ENCODE measurements at regions not wholly inside any gene's neighbourhood (a gene's known extent, or its start where the extent isn't known, plus 50 kb on each side); places are given as distances from the start of the nearest gene placed in this dataset.

DNA sequence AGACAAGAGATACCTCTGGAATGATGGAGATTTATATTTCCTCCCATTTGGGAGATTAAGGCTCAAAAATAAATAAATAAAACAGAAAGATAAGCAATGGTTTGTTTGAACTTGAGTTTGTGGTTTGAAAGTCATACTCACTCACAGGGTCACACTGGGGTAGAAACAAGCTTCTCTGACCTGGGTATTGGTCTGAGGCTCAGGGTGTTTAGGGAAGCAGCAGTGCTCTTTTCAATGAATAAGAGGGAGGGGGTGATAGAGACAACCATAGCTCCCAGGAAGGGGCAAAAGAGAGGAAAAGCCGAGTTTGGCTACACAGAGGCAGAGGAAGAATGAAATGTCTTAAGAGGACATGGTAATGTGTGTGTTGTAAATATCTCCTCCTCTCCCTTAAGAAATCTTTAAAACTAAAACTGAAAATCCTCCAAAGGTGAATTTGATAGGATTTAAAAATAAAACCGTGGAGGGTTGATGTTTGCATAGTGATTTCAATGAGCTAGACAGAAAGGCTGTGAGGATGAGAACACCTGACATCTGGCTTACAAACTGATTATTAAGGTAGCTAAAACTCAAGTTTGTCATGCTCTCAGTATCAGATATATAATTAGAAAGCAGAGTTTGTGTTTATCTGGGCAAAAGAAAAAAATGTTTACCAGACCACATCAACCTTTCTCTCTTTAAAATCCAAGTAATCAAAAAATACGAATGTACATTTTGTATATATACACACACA lies 159.9 kb upstream of the TMEFF2 start:
- Histone ChIP-seq H3K18ac (ENCODE audit: extremely low read depth, low read length) (no peak overlapping the region), H3K4me3 (ENCODE audit: extremely low read depth in 1 of 4, insufficient read depth in 2 of 4, low read depth in 3 of 4, low read length in 4 of 4) (no peak overlapping the region), H3K56ac (replicated peaks; ENCODE audit: insufficient read length, low read depth, low read length) (no peak overlapping the region), H3K4ac (replicated peaks; ENCODE audit: insufficient read length, low read depth, low read length) (no peak overlapping the region), H3K23me2 (ENCODE audit: low read depth, low read length) (no peaks in the 10 kb centered on the region), H3K27me3 (replicated peaks in 1 of 4; ENCODE audit: control insufficient read depth in 3 of 4, extremely low read depth in 1 of 4, insufficient read depth in 3 of 4, low read length in 3 of 4) (no peaks in the 10 kb centered on the region), H2BK5ac (ENCODE audit: low read depth, low read length) (no peak overlapping the region), H4K91ac (replicated peaks; ENCODE audit: insufficient read length, low read length) (no peak overlapping the region), H3K79me2 (ENCODE audit: control insufficient read depth in 1 of 2, insufficient read depth in 2 of 2, low read length in 2 of 2) (no peaks in the 10 kb centered on the region), H3K23ac (ENCODE audit: insufficient read length) (no peak overlapping the region), H2AK5ac (ENCODE audit: low read depth, low read length) (no peak overlapping the region), H2BK120ac (replicated peaks; ENCODE audit: low read depth, low read length) (no peak overlapping the region), H4K20me1 (replicated peaks in 1 of 2; ENCODE audit: control insufficient read depth in 1 of 2, insufficient read depth in 2 of 2, low read length in 2 of 2) (no peaks in the 10 kb centered on the region), H3K4me2 (ENCODE audit: insufficient read depth in 1 of 2, low read depth in 2 of 2, low read length in 2 of 2) (no peak overlapping the region), H2BK15ac (ENCODE audit: low read length) (no peak overlapping the region), H3K14ac (ENCODE audit: insufficient read length) (no peak overlapping the region), H2BK12ac (ENCODE audit: low read depth, low read length) (no peak overlapping the region), H3K9me3 (ENCODE audit: insufficient read depth in 2 of 2, low read depth in 1 of 2, low read length in 1 of 2) (no peaks in the 10 kb centered on the region), H3K27ac (ENCODE audit: low read depth, low read length) (no peak overlapping the region), H4K5ac (ENCODE audit: insufficient read length, low read depth, low read length) (no peak overlapping the region), H2AFZ (ENCODE audit: low read length) (no peak overlapping the region), H3K79me1 (ENCODE audit: low read depth, low read length) (no peaks in the 10 kb centered on the region), H3K4me1 (replicated peaks in 1 of 4; ENCODE audit: control insufficient read depth in 3 of 4, insufficient read depth in 4 of 4, low read length in 3 of 4) (no peaks in the 10 kb centered on the region), H3K9ac (replicated peaks in 1 of 4; ENCODE audit: extremely low read depth in 1 of 4, low read depth in 3 of 4, low read length in 3 of 4) (no peak overlapping the region), H2BK20ac (ENCODE audit: low read length) (no peak overlapping the region), H3K36me3 (ENCODE audit: control insufficient read depth in 2 of 4, insufficient read depth in 4 of 4, low read length in 3 of 4) (no peaks in the 10 kb centered on the region), H4K8ac (ENCODE audit: extremely low read depth, insufficient read depth, low read length) (no peak overlapping the region)
- TF ChIP-seq RAD21 (IDR thresholded peaks at IDR 0.05 in 1 of 2, conservative IDR thresholded peaks at IDR 0.05 in 1 of 2; ENCODE audit: low read depth in 2 of 2, low read length in 2 of 2) (no peak), EP300 (IDR thresholded peaks at IDR 0.05; ENCODE audit: borderline replicate concordance in 1 of 2, low read depth in 2 of 2, low read length in 2 of 2) (no peak), BCL11A (IDR thresholded peaks at IDR 0.05; ENCODE audit: low read depth in 2 of 2, low read length in 2 of 2) (no peak), YY1 (IDR thresholded peaks at IDR 0.05; ENCODE audit: low read depth, low read length) (no peak), FOSL1 (IDR thresholded peaks at IDR 0.05; ENCODE audit: insufficient read depth, low read depth, low read length) (no peak), HDAC2 (IDR thresholded peaks at IDR 0.05; ENCODE audit: borderline replicate concordance in 1 of 2, low read depth in 2 of 2, low read length in 2 of 2) (no peak), PHF8 (conservative IDR thresholded peaks at IDR 0.05; ENCODE audit: low read depth, low read length) (no peak), RBBP5 (IDR thresholded peaks at IDR 0.05; ENCODE audit: borderline replicate concordance, low read depth, low read length) (no peak), SRF (IDR thresholded peaks at IDR 0.05; ENCODE audit: low read depth, low read length) (no peak), TCF12 (IDR thresholded peaks at IDR 0.05; ENCODE audit: low read depth, low read length) (no peak), BRCA1 (IDR thresholded peaks at IDR 0.05; ENCODE audit: low read depth, low read length) (no peak), KDM4A (IDR thresholded peaks at IDR 0.05; ENCODE audit: low read depth, low read length, severe bottlenecking) (no peak), KDM5A (IDR thresholded peaks at IDR 0.05; ENCODE audit: low read length) (no peak)
- no peak for FAIRE-seq
- POLR2A ChIA-PET (ENCODE audit: partially characterized antibody) = no interaction called here
- no peak for DNase-seq (ENCODE audit: low read depth in 1 of 2, low spot score in 2 of 2)
- WGBS, 2 experiments (ENCODE audit: extremely low coverage in 1 of 2, insufficient coverage in 1 of 2, insufficient read length in 1 of 2, insufficient replicate concordance in 2 of 2, low coverage in 1 of 2, low lambda C conversion rate in 2 of 2, missing lambda C conversion rate in 1 of 2) = 82% methylated on average over 3 of the region's 3 CpGs; no CpG with 5 or more reads in 1 of the 2 experiments
- CTCF ChIA-PET (ENCODE audit: partially characterized antibody) = no interaction called here
